GM12874 (cell line): ENCODE measurements at regions not wholly inside any gene's neighbourhood (a gene's known extent, or its start where the extent isn't known, plus 50 kb on each side); places are given as distances from the start of the nearest gene placed in this dataset.

Source experiments
- CTCF ChIP-seq: IDR thresholded peaks from 2 replicates; pipeline ENCODE4 v1.5.1; 2011; ENCODE audit warnings: low read depth, mild to moderate bottlenecking, control low read depth, low read length, moderate library complexity; ENCODE audit not compliant: insufficient read depth

- TF ChIP-seq CTCF = no peak
Measured at GRCh38 chr2:120488531-120488930, 142.6 kb downstream of the INHBB start.

GRCh38 chr2:120489023-120489422 lies 143.1 kb downstream of the INHBB start:
- no peak for TF ChIP-seq CTCF

GRCh38 chr2:120490091-120490798 lies 144.3 kb downstream of the INHBB start:
- TF ChIP-seq CTCF = no peak

- TF ChIP-seq CTCF = no peak
Measured at GRCh38 chr2:120491111-120491625, 145.2 kb downstream of the INHBB start.

- no peak for TF ChIP-seq CTCF
Measured at GRCh38 chr2:120493231-120493630, 147.3 kb downstream of the INHBB start.

GRCh38 chr2:120494446-120494845 lies 148.5 kb downstream of the INHBB start:
- TF ChIP-seq CTCF = no peak

GRCh38 chr2:120495586-120495985 lies 149.7 kb downstream of the INHBB start:
- TF ChIP-seq CTCF = no peak
